ENCODE measurements at regions not wholly inside any gene's neighbourhood (a gene's known extent, or its start where the extent isn't known, plus 50 kb on each side); places are given as distances from the start of the nearest gene placed in this dataset.

DNA sequence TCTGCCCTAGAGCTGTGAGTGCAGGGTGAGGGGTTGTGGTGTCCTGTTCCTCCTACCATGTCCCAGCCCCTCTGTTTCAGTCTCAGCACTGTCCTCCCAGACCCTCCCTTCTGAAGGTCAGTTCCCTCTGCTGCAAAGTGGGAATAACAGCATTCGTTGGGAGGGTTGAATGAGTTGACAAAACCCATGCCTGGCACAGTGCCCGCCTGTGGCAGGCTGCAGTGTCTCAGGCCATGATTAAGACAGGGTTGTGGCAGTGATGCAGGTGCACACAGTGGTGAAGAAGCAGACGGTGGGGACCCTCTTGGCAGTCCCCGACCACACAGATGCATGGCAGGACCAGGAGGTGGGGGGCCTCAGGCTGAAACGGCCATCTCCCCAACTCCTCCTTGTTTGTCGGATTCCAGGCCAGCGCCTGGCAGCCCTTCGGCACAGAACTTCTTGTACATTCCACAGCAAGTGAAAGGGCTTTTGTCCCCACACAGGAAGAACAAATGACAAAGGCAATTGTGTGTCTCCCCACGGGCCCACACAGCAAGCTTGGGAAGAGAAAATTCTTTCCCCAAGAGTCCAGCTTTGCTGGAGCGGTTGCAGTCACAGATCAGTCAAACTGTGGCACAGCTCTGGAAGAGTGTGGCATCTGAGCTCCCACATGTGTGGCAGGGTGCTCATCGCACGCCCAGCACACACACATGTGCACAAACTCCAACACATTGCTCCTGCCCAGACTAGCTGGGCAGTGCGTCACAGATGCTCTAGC, 58.1 kb upstream of the EPCAM start:
- no peaks in the 10 kb centered on the region for H3K36me3 Mint-ChIP-seq (ENCODE audit: low read depth, unreplicated experiment)
- TF ChIP-seq, protein P1, sequence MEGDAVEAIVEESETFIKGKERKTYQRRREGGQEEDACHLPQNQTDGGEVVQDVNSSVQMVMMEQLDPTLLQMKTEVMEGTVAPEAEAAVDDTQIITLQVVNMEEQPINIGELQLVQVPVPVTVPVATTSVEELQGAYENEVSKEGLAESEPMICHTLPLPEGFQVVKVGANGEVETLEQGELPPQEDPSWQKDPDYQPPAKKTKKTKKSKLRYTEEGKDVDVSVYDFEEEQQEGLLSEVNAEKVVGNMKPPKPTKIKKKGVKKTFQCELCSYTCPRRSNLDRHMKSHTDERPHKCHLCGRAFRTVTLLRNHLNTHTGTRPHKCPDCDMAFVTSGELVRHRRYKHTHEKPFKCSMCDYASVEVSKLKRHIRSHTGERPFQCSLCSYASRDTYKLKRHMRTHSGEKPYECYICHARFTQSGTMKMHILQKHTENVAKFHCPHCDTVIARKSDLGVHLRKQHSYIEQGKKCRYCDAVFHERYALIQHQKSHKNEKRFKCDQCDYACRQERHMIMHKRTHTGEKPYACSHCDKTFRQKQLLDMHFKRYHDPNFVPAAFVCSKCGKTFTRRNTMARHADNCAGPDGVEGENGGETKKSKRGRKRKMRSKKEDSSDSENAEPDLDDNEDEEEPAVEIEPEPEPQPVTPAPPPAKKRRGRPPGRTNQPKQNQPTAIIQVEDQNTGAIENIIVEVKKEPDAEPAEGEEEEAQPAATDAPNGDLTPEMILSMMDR (IDR thresholded peaks at IDR 0.05; ENCODE audit: unreplicated experiment), result no peak
- no peaks in the 10 kb centered on the region for H3K27me3 Mint-ChIP-seq (ENCODE audit: unreplicated experiment)
- no peaks in the 10 kb centered on the region for H3K9me3 Mint-ChIP-seq (ENCODE audit: unreplicated experiment)
- H3K27ac Mint-ChIP-seq (ENCODE audit: unreplicated experiment), result no peak overlapping the region
- DNase-seq (ENCODE audit: low spot score), result no peak
- peaks cover 26% of the 10 kb centered on the region for H3K4me1 Mint-ChIP-seq (ENCODE audit: unreplicated experiment)
- no peak overlapping the region for H3K4me3 Mint-ChIP-seq (ENCODE audit: unreplicated experiment)

DNA sequence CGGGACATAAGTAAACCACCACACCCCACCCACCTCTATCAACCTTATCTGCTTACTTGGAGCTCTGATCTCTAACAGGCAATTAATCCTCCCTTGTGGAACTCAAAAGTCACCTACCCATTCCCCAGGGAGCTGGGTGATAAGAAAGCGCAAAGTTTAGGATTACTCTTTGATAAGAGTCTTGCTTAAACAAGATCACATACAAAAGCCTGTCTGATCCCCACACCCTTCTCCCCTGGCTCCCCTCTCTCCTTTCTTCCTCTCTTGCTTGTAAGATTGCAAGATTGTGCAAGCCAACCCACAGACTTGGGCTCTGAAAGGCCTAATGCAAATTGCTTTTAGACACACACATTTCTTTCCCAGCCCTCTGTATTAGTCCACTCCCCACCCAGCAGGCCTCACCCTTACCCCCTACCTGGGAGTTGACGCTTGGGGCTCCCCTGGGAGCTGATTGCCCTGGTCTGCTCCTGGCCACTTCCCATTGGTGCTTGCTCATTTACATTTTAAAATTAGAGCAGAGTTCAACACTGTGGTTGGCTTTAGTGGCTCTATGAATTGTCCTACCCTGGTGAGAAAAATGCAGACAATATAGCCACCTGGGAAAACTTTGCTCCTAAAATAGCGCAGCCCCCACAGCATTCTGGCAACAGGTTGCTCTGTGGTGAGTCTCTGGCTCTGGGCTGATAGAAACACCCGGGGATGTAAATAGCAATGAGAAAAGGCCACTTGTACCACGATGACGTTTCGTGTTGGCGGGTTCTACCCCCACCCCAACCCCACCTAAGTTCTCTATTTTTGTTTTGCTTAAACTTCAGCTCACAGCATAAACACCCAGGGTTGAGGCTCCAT, 58.9 kb upstream of the EPCAM start:
- H3K27me3 Mint-ChIP-seq (ENCODE audit: unreplicated experiment), result no peaks in the 10 kb centered on the region
- TF ChIP-seq, protein P1 (IDR thresholded peaks at IDR 0.05; ENCODE audit: unreplicated experiment), result no peak
- no peaks in the 10 kb centered on the region for H3K36me3 Mint-ChIP-seq (ENCODE audit: low read depth, unreplicated experiment)
- H3K9me3 Mint-ChIP-seq (ENCODE audit: unreplicated experiment), result no peaks in the 10 kb centered on the region
- no peak overlapping the region for H3K27ac Mint-ChIP-seq (ENCODE audit: unreplicated experiment)
- no peak for DNase-seq (ENCODE audit: low spot score)
- H3K4me1 Mint-ChIP-seq (ENCODE audit: unreplicated experiment), result peaks cover 26% of the 10 kb centered on the region
- H3K4me3 Mint-ChIP-seq (ENCODE audit: unreplicated experiment), result no peak overlapping the region

DNA sequence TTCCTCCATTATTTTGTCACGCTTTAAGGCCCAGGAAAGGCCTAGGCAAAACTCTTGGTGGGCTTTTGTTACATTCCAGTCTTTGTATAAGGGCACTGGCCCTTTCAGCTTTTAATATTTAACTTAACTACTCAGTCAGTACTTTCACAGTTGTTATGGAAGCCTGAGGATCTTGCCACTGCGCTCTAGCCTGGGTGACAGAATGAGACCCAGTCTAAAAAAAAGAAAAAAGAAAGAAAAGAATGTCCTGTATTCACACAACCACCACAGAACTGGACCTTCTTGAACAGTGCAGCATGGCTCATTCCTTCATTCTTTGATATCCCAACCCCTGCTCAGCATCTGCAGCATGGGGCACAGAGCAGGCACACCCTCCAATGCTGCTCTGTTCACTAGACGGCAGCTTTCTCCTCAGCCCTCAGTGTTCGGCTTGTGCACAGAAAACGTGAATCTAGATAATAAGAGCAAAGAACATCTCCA, 59.6 kb upstream of the EPCAM start:
- no peaks in the 10 kb centered on the region for H3K36me3 Mint-ChIP-seq (ENCODE audit: low read depth, unreplicated experiment)
- no peak overlapping the region for H3K27ac Mint-ChIP-seq (ENCODE audit: unreplicated experiment)
- no peaks in the 10 kb centered on the region for H3K27me3 Mint-ChIP-seq (ENCODE audit: unreplicated experiment)
- no peak overlapping the region for H3K4me3 Mint-ChIP-seq (ENCODE audit: unreplicated experiment)
- no peak for DNase-seq (ENCODE audit: low spot score)
- TF ChIP-seq, protein P1 (IDR thresholded peaks at IDR 0.05; ENCODE audit: unreplicated experiment), result no peak
- H3K9me3 Mint-ChIP-seq (ENCODE audit: unreplicated experiment), result no peaks in the 10 kb centered on the region
- peaks cover 26% of the 10 kb centered on the region for H3K4me1 Mint-ChIP-seq (ENCODE audit: unreplicated experiment)

DNA sequence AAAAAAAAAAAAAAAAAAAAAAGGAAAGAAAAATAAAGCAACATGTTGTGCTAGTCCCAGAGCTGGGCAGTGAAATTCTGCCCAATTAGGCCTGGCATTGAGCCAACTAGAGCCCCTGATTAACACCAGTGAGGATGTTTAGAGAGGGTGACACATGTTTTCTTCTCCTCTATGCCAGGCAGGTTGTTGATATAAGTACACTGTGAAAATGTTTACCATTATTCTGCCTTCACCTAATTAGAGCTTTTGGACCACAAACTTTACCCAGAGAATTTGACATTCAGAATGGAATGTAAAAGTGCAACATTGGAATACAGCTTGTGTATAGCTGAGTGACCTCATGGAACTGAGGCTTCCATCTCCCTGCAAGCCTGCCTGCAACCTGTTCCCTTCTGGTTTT, 62.0 kb upstream of the EPCAM start:
- no peak for DNase-seq (ENCODE audit: low spot score)
- H3K9me3 Mint-ChIP-seq (ENCODE audit: unreplicated experiment), result no peaks in the 10 kb centered on the region
- peaks cover 24% of the 10 kb centered on the region for H3K4me1 Mint-ChIP-seq (ENCODE audit: unreplicated experiment)
- TF ChIP-seq, protein P1 (IDR thresholded peaks at IDR 0.05; ENCODE audit: unreplicated experiment), result no peak
- peaks cover 2% of the 10 kb centered on the region for H3K27me3 Mint-ChIP-seq (ENCODE audit: unreplicated experiment)
- no peaks in the 10 kb centered on the region for H3K36me3 Mint-ChIP-seq (ENCODE audit: low read depth, unreplicated experiment)
- H3K27ac Mint-ChIP-seq (ENCODE audit: unreplicated experiment), result no peak overlapping the region
- no peak overlapping the region for H3K4me3 Mint-ChIP-seq (ENCODE audit: unreplicated experiment)

DNA sequence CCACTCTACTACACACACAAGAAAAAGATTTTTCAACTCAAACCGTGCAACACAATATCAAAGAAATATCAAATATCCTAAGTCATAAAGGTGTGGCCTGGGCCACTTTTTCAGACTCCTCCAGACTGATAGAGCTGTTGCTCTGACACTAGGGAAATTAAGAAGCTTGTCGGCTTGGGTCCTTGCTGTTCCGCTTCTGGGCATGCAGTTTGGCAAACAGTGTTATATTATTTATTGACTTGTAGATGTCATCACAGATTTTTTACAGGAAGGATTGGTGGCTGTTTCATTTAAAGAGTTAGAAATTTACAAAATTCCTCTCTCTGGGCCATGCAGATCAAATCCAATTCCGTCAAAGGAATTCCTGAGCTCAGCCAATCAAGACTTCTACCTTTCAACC, 64.5 kb upstream of the EPCAM start:
- TF ChIP-seq, protein P1 (IDR thresholded peaks at IDR 0.05; ENCODE audit: unreplicated experiment), result no peak
- no peak overlapping the region for H3K27ac Mint-ChIP-seq (ENCODE audit: unreplicated experiment)
- peaks cover 21% of the 10 kb centered on the region for H3K4me1 Mint-ChIP-seq (ENCODE audit: unreplicated experiment)
- no peak overlapping the region for H3K4me3 Mint-ChIP-seq (ENCODE audit: unreplicated experiment)
- DNase-seq (ENCODE audit: low spot score), result no peak
- H3K9me3 Mint-ChIP-seq (ENCODE audit: unreplicated experiment), result no peaks in the 10 kb centered on the region
- H3K36me3 Mint-ChIP-seq (ENCODE audit: low read depth, unreplicated experiment), result no peaks in the 10 kb centered on the region
- peaks cover 2% of the 10 kb centered on the region for H3K27me3 Mint-ChIP-seq (ENCODE audit: unreplicated experiment)

Measured in endothelial cell (in vitro differentiated cells).